ENCODE measurements at regions not wholly inside any gene's neighbourhood (a gene's known extent, or its start where the extent isn't known, plus 50 kb on each side); places are given as distances from the start of the nearest gene placed in this dataset.

DNA sequence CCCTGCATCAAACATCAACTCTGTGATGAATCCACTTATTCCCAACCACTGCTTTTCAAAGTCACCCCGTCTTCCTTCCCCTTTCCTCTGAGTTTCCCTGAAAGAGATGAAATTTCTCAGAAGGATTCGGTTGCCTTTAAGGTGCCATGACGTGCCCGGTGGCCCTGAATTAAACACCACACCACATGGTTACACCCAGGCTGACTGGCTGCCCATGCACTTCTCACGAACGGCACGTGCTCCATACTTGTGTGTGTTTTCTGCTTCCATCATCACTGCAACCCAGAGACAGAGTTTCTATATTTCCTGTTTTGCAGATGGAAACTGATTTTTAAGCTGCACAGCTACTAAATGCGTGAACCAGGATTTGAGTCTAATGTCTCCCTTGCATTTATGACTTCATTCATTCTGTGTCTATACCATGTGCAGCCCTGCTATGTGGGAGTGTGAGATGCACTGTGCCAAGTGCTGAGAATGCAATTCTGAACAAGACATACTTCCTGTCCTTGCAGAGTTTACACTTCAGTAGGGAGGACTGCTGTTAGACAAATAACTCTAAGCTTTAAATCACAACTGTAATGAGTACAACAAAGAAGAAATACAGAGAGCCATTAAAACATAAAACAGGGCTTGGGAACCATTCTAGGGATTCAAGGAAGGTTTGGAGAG, 162.9 kb downstream of the NXNL2 start:
- TF ChIP-seq, protein P1, sequence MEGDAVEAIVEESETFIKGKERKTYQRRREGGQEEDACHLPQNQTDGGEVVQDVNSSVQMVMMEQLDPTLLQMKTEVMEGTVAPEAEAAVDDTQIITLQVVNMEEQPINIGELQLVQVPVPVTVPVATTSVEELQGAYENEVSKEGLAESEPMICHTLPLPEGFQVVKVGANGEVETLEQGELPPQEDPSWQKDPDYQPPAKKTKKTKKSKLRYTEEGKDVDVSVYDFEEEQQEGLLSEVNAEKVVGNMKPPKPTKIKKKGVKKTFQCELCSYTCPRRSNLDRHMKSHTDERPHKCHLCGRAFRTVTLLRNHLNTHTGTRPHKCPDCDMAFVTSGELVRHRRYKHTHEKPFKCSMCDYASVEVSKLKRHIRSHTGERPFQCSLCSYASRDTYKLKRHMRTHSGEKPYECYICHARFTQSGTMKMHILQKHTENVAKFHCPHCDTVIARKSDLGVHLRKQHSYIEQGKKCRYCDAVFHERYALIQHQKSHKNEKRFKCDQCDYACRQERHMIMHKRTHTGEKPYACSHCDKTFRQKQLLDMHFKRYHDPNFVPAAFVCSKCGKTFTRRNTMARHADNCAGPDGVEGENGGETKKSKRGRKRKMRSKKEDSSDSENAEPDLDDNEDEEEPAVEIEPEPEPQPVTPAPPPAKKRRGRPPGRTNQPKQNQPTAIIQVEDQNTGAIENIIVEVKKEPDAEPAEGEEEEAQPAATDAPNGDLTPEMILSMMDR (IDR thresholded peaks at IDR 0.05; ENCODE audit: control insufficient read depth, extremely low read depth, insufficient read depth), result no peak
- no peak overlapping the region for H3K4me3 ChIP-seq (ENCODE audit: low read depth, low read length)
- peak; percentile 11 for DNase-seq (ENCODE audit: low read depth)

DNA sequence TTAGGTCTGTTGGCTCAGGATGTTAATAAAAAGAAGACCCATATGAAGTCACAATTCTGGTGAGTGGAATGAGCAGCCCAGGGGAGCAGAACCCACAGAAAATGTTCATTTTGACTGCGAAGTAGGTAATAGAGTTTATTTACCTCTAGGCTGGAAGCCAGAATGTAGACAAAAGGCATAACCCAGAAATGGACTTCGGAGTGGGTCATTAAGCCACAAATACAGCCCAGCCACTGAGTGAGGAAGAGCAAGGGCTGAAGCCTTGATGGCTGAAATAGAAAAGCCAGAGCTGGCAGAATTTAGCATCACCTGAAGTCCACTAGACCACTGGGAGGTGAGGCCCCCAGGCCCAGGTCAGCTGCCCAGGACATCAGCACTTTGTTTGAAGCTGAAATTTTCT, 168.0 kb downstream of the NXNL2 start:
- DNase-seq (ENCODE audit: low read depth), result no peak
- TF ChIP-seq, protein P1 (IDR thresholded peaks at IDR 0.05; ENCODE audit: control insufficient read depth, extremely low read depth, insufficient read depth), result no peak
- H3K4me3 ChIP-seq (ENCODE audit: low read depth, low read length), result no peak overlapping the region

DNA sequence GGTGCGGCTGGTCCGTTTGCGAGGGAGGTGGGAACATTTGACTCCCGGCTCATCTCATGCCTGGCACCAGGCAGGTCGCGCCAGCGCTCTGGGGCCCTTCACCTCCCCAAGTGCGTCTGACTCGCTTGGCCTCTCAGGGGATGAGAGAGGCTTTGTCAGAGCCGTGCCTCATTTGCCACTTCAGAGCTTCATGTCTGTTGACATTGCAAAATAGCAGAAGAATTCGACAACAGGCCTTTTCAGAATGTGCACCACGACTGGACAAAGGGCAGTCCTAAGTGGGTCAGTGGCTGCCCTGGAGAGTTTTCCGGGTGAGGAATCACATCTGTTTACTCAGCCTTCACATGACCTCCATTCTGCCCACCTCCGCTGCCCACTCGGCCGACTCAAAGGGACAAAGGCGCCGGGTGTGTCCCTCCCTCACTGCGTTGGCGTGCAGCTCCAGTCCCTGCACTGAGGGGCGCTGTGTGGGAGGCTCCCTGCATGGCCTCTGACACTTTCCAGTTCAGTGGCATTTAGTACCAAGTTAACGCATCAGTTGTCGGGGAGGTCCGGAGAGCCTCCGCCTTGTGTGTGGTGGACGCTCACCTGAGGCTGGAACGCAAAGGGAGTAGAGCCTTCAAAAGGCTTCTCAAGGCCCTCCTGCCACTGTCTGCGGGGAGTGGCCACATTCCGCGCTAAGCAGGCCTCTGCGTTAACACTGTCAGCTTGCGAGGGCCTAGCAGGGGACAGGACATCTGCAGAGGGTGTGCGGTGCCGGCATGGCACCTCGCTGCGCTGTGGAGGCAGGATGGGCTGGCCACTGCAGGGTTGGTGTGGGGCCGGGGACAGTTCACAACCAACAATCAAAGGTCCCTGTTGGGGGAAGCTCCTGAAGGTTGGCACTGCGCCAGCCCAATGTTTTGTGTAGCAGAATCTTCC, 171.5 kb downstream of the NXNL2 start:
- H3K4me3 ChIP-seq (ENCODE audit: low read depth, low read length), result no peak overlapping the region
- no peak for DNase-seq (ENCODE audit: low read depth)
- TF ChIP-seq, protein P1 (IDR thresholded peaks at IDR 0.05; ENCODE audit: control insufficient read depth, extremely low read depth, insufficient read depth), result no peak

DNA sequence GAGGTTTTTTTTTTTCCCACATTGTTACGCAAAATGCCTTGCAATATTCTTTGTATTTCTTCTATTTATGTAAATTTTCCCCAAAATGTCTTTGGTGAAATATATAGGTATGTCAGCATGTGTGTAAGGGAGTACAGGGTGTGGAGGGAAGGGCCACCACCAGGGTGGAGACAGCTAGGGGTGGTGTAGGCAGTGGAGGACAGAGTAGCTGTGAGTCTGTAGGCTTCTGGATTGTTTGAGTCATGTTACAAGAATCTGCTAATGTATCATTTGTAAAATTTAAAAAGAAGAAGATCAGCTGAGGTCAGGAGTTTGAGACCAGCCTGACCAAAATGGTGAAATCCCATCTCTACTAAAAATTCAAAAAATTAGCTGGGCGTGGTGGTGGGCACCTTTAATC, 175.5 kb downstream of the NXNL2 start:
- H3K4me3 ChIP-seq (ENCODE audit: low read depth, low read length), result no peak overlapping the region
- TF ChIP-seq, protein P1 (IDR thresholded peaks at IDR 0.05; ENCODE audit: control insufficient read depth, extremely low read depth, insufficient read depth), result no peak
- no peak for DNase-seq (ENCODE audit: low read depth)

DNA sequence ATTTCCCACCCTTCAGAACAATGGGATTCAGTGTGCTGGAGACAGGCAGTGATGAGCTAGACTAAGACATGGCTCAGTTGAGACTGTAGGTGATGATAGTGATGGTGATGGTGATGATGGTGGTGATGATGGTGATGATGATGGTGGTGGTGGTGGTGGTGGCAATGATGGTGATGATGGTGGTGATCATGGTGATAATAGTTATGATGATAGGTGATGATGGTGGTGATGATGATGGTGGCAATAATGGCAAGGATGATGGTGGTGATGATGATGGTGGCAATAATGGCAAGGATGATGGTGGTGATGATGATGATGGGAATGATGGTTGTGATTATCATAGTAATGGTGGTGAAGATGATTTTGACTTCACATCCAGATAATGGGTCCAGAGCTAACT, 176.7 kb downstream of the NXNL2 start:
- H3K4me3 ChIP-seq (ENCODE audit: low read depth, low read length), result no peak overlapping the region
- DNase-seq (ENCODE audit: low read depth), result no peak
- TF ChIP-seq, protein P1 (IDR thresholded peaks at IDR 0.05; ENCODE audit: control insufficient read depth, extremely low read depth, insufficient read depth), result no peak

DNA sequence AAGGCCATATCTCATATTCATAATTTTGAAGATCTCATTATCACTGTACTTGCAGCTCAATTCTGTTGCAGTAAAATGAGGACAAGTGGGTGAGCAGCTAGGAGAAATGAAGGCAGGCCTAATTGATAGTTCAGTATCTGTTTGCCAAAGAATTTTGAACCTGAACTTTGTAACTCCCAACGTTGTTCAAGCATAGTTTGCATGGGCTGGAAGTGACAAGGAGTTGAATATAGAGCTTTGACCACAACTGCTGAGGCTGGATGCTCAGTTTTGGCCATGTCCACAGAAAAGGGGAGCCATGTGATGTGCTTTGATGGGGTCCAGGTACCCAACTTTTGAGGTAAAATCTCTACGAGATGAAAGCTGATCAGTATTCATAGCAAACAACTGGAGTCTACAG, 177.5 kb downstream of the NXNL2 start:
- no peak for DNase-seq (ENCODE audit: low read depth)
- no peak overlapping the region for H3K4me3 ChIP-seq (ENCODE audit: low read depth, low read length)
- TF ChIP-seq, protein P1 (IDR thresholded peaks at IDR 0.05; ENCODE audit: control insufficient read depth, extremely low read depth, insufficient read depth), result no peak
